GM12878 (cell line): ENCODE measurements at regions not wholly inside any gene's neighbourhood (a gene's known extent, or its start where the extent isn't known, plus 50 kb on each side); places are given as distances from the start of the nearest gene placed in this dataset.

Source experiments
- ATAC-seq: fragments of 200-7000 bp; cut with Tn5 transposase; 3 replicates; pipeline ENCODE4 v1.9.1; 2020; ENCODE audit warnings: mild to moderate bottlenecking, moderate library complexity
- BruUV-seq: library from RNA; stranded (reverse); fragments of 400-500 nt; replicated peaks from 2 replicates; lab custom pipeline; 2021; lab: Mats Ljungman, UMichigan
- CTCF ChIA-PET: fragments of 300-600 bp; sonication (Branson Sonifier 250); formaldehyde crosslinking; extraction: SDS; loops from one replicate; lab custom pipeline; 2021; ENCODE audit warnings: inconsistent platforms; lab: Yijun Ruan, JAX
- POLR2A ChIA-PET: fragments of 350-600 bp; formaldehyde crosslinking; extraction: SDS; loops from one replicate; lab custom pipeline; 2021; ENCODE audit warnings: inconsistent platforms; lab: Charles Lee
- RAD21 ChIA-PET: fragments of 300-600 bp; sonication (Branson Sonifier 250); formaldehyde crosslinking; loops from one replicate; lab custom pipeline; 2023; ENCODE audit warnings: antibody characterized with exemption; ENCODE audit not compliant: unreplicated experiment; lab: Charles Lee
- SMC1A ChIA-PET: fragments of 300-600 bp; sonication (Branson Sonifier 250); formaldehyde crosslinking; loops from one replicate; lab custom pipeline; 2023; ENCODE audit not compliant: unreplicated experiment, uncharacterized antibody; lab: Charles Lee
- DNase-seq: peaks from one replicate; pipeline ENCODE4 v3.0.0-alpha.2; 2011; ENCODE audit warnings: low read depth, low spot score
- FAIRE-seq: peaks from 3 replicates; lab custom pipeline; 2011; peaks lifted over from hg19 to GRCh38; lab: Jason Lieb, UNC
- H2AFZ ChIP-seq: 2 replicates; pipeline ENCODE4 v1.6.0; 2011; ENCODE audit warnings: low read depth, low read length, control low read depth; ENCODE audit not compliant: control insufficient read depth
- H3K27ac ChIP-seq: 2 replicates; pipeline ENCODE4 v1.5.1; 2011; ENCODE audit warnings: control low read depth; ENCODE audit not compliant: control insufficient read depth, insufficient read depth
- H3K27me3 ChIP-seq, 2 experiments: replicated peaks in 1 of 2; 2 replicates each; pipeline versions ENCODE4 v1.6.0 to v1.6.1; 2011; ENCODE audit warnings: low read length in 1 of 2; ENCODE audit not compliant: control insufficient read depth in 2 of 2, insufficient read depth in 2 of 2
- H3K36me3 ChIP-seq, 2 experiments: 2 replicates each; pipeline ENCODE4 v1.5.1; 2011; ENCODE audit warnings: low read length in 1 of 2; ENCODE audit not compliant: control insufficient read depth in 2 of 2, insufficient read depth in 2 of 2
- H3K4me1 ChIP-seq: 2 replicates; pipeline ENCODE4 v1.6.1; 2011; ENCODE audit warnings: mild to moderate bottlenecking, low read length, moderate library complexity, mixed read lengths; ENCODE audit not compliant: control insufficient read depth, insufficient read depth
- H3K4me2 ChIP-seq: 2 replicates; pipeline ENCODE4 v1.6.0; 2011; ENCODE audit warnings: control low read depth; ENCODE audit not compliant: control insufficient read depth, insufficient read depth
- H3K4me3 ChIP-seq: fragments of 200-600 bp; sonication (generic); 2 replicates; pipeline ENCODE4 v1.5.1; 2016
- H3K79me2 ChIP-seq: 2 replicates; pipeline ENCODE4 v1.6.0; 2011; ENCODE audit warnings: low read length; ENCODE audit not compliant: control insufficient read depth, insufficient read depth
- H3K9ac ChIP-seq: 2 replicates; pipeline ENCODE4 v1.8.0; 2011; ENCODE audit warnings: low read length, control low read depth, mixed read lengths; ENCODE audit not compliant: control insufficient read depth, insufficient read depth
- H3K9me3 ChIP-seq: replicated peaks from 3 replicates; pipeline ENCODE4 v1.5.1; 2011; ENCODE audit warnings: mild to moderate bottlenecking, low read length; ENCODE audit not compliant: control insufficient read depth, insufficient read depth
- H4K20me1 ChIP-seq: 2 replicates; pipeline ENCODE4 v1.6.0; 2011; ENCODE audit not compliant: control insufficient read depth, insufficient read depth
- ASH2L ChIP-seq: fragments of 300-600, 200-600 bp; sonication (generic); IDR thresholded peaks from 2 replicates; pipeline ENCODE4 v1.6.1; 2017; ENCODE audit warnings: low read depth, mild to moderate bottlenecking, borderline replicate concordance
- BCL11A ChIP-seq: IDR thresholded peaks from 2 replicates; pipeline ENCODE4 v1.6.1; 2011; ENCODE audit warnings: low read depth, low read length
- BMI1 ChIP-seq: fragments of 450-650 bp; IDR thresholded peaks from 2 replicates; pipeline ENCODE4 v1.6.1; 2016; ENCODE audit warnings: mild to moderate bottlenecking, moderate library complexity, borderline replicate concordance
- CHD1 ChIP-seq: IDR thresholded peaks from 2 replicates; pipeline ENCODE4 v1.6.1; 2012; ENCODE audit warnings: low read depth, low read length, improper control_type of control experiment
- CHD4 ChIP-seq: fragments of 200-600 bp; sonication (generic); IDR thresholded peaks from 2 replicates; pipeline ENCODE4 v1.6.1; 2016; ENCODE audit warnings: mild to moderate bottlenecking
- CREM ChIP-seq: IDR thresholded peaks from 2 replicates; pipeline ENCODE4 v1.6.1; 2014; ENCODE audit warnings: antibody characterized with exemption, low read depth
- HDAC2 ChIP-seq: fragments of 200-600 bp; sonication (generic); IDR thresholded peaks from 2 replicates; pipeline ENCODE4 v1.6.1; 2017
- IKZF1 ChIP-seq: fragments of 450-650 bp; conservative IDR thresholded peaks from 2 replicates; pipeline ENCODE4 v1.6.1; 2017; ENCODE audit warnings: antibody characterized with exemption, mild to moderate bottlenecking
- MTA3 ChIP-seq: IDR thresholded peaks from 2 replicates; pipeline ENCODE4 v1.6.1; 2012; ENCODE audit warnings: low read length, inconsistent platforms, borderline replicate concordance
- NFXL1 ChIP-seq: fragments of 450-650 bp; IDR thresholded peaks from 2 replicates; pipeline ENCODE4 v1.6.1; 2017; ENCODE audit warnings: antibody characterized with exemption, mild to moderate bottlenecking, borderline replicate concordance
- NRF1 ChIP-seq: conservative IDR thresholded peaks from 2 replicates; pipeline ENCODE4 v1.6.1; 2011; ENCODE audit warnings: mild to moderate bottlenecking, low read depth, low read length, improper control_type of control experiment
- RAD51 ChIP-seq: fragments of 450-650 bp; IDR thresholded peaks from 2 replicates; pipeline ENCODE4 v1.6.1; 2016; ENCODE audit warnings: moderate library complexity, mild to moderate bottlenecking, inconsistent platforms
- SIX5 ChIP-seq: IDR thresholded peaks from 2 replicates; pipeline ENCODE4 v1.6.1; 2011; ENCODE audit warnings: mild to moderate bottlenecking, low read depth, low read length, moderate library complexity; ENCODE audit not compliant: severe bottlenecking
- SMC3 ChIP-seq: IDR thresholded peaks from 2 replicates; pipeline ENCODE4 v1.6.1; 2011; ENCODE audit warnings: low read length, improper control_type of control experiment, borderline replicate concordance
- SREBF2 ChIP-seq: IDR thresholded peaks from 2 replicates; pipeline ENCODE4 v1.6.1; 2012; ENCODE audit warnings: mild to moderate bottlenecking, low read length
- STAT1 ChIP-seq: fragments of 450-650 bp; conservative IDR thresholded peaks from 2 replicates; pipeline ENCODE4 v1.6.1; 2014; ENCODE audit warnings: antibody characterized with exemption, mild to moderate bottlenecking
- TCF7 ChIP-seq: IDR thresholded peaks from 2 replicates; pipeline ENCODE4 v1.6.1; 2014; ENCODE audit warnings: antibody characterized with exemption, borderline replicate concordance
- ZBED1 ChIP-seq: IDR thresholded peaks from 2 replicates; pipeline ENCODE4 v1.6.1; 2016; ENCODE audit warnings: borderline replicate concordance
- WGBS: methylation state at CpG from one replicate; pipeline ENCODE4 v1.1.6; 2016; ENCODE audit warnings: low lambda C conversion rate; ENCODE audit not compliant: insufficient replicate concordance, insufficient coverage; ENCODE audit errors: missing lambda C conversion rate; 5-methylcytosine and 5-hydroxymethylcytosine counted together
- in situ Hi-C: fragments of 300-500 bp; cut with MboI; formaldehyde crosslinking; loops from 9 replicates; pipeline ENCODE4 v1.14.3; 2018; ENCODE audit warnings: mixed read lengths
- intact Hi-C: fragments of 100-400 bp; cut with micrococcal nuclease; formaldehyde crosslinking; loops from one replicate; pipeline ENCODE4 v1.14.2; 2022; ENCODE audit not compliant: unreplicated experiment
- TF ChIP-seq, protein P1 (sequence below): IDR thresholded peaks from 2 replicates; pipeline ENCODE4 v1.6.1; 2012; ENCODE audit warnings: low read depth, low read length, improper control_type of control experiment
- TF ChIP-seq, protein P2 (sequence below): fragments of 450-650 bp; IDR thresholded peaks from 2 replicates; pipeline ENCODE4 v1.6.1; 2018; ENCODE audit warnings: borderline replicate concordance, mild to moderate bottlenecking; ENCODE audit not compliant: partially characterized antibody

DNA sequence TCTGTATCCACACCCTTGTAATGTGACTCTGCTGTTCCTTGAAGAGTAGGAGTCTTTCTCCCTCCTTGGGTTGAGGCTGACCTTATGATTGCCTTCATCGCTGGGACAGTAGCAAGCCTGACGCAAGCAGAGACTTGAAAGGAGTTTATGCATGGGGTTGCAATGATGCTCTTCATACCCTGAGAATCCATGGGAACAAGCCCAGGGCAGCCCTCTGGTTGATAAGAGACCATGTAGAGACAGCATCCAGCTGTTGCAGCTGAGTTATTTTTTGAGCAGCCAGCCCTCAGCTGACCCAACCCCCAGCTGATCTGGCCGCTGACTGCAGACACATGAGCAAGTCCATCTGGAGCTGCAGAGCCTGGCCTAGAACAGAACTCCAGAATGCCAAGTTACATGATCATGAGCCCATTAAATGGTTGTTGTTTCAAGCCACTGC, 60.6 kb upstream of the ARNT2 start:
- DNase-seq (no peak), ATAC-seq (no peak), FAIRE-seq (no peak)
- ChIA-PET POLR2A (no interaction called here), CTCF (no interaction called here), RAD21 (no interaction called here), SMC1A (no interaction called here)
- H3K9ac ChIP-seq, result no peak overlapping the region
- no peak overlapping the region for H2AFZ ChIP-seq
- no peak overlapping the region for H3K4me3 ChIP-seq
- H3K36me3 ChIP-seq, result no peaks in the 10 kb centered on the region
- TF ChIP-seq STAT1 (no peak), SIX5 (no peak), BMI1 (no peak), ASH2L (no peak), NFXL1 (no peak), RAD51 (no peak), CHD4 (no peak), HDAC2 (no peak), BCL11A (no peak), CREM (no peak), SREBF2 (no peak), TCF7 (no peak), MTA3 (no peak), IKZF1 (no peak), CHD1 (no peak), SMC3 (no peak), ZBED1 (no peak), NRF1 (no peak)
- TF ChIP-seq, protein P1, sequence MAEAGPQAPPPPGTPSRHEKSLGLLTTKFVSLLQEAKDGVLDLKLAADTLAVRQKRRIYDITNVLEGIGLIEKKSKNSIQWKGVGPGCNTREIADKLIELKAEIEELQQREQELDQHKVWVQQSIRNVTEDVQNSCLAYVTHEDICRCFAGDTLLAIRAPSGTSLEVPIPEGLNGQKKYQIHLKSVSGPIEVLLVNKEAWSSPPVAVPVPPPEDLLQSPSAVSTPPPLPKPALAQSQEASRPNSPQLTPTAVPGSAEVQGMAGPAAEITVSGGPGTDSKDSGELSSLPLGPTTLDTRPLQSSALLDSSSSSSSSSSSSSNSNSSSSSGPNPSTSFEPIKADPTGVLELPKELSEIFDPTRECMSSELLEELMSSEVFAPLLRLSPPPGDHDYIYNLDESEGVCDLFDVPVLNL, result no peak
- TF ChIP-seq, protein P2, sequence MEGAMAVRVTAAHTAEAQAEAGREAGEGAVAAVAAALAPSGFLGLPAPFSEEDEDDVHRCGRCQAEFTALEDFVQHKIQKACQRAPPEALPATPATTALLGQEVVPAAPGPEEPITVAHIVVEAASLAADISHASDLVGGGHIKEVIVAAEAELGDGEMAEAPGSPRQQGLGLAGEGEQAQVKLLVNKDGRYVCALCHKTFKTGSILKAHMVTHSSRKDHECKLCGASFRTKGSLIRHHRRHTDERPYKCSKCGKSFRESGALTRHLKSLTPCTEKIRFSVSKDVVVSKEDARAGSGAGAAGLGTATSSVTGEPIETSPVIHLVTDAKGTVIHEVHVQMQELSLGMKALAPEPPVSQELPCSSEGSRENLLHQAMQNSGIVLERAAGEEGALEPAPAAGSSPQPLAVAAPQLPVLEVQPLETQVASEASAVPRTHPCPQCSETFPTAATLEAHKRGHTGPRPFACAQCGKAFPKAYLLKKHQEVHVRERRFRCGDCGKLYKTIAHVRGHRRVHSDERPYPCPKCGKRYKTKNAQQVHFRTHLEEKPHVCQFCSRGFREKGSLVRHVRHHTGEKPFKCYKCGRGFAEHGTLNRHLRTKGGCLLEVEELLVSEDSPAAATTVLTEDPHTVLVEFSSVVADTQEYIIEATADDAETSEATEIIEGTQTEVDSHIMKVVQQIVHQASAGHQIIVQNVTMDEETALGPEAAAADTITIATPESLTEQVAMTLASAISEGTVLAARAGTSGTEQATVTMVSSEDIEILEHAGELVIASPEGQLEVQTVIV, result no peak
- no peaks in the 10 kb centered on the region for H3K79me2 ChIP-seq
- no peak overlapping the region for H3K27ac ChIP-seq
- no peak overlapping the region for H3K4me2 ChIP-seq
- H3K9me3 ChIP-seq, result no peaks in the 10 kb centered on the region
- 84% methylated on average over 3 of the region's 3 CpGs for WGBS
- intact Hi-C loops (no loop called here), in situ Hi-C loops (no loop called here)
- no peaks in the 10 kb centered on the region for H3K4me1 ChIP-seq
- H3K27me3 ChIP-seq, result no peaks in the 10 kb centered on the region; a peak in 3 of 4 replicates
- no TSS peak for BruUV-seq
- H4K20me1 ChIP-seq, result no peaks in the 10 kb centered on the region
